GM23248 (cell line): ENCODE measurements at regions not wholly inside any gene's neighbourhood (a gene's known extent, or its start where the extent isn't known, plus 50 kb on each side); places are given as distances from the start of the nearest gene placed in this dataset.
"Not testable (repeated sequence)": the region's sequence is repeated elsewhere in the genome, so short reads cannot be mapped to it uniquely, and the experiment has no call there.

ENCODE experiments used
- EZH2 ChIP-seq: fragments of 200-600 bp; sonication (generic); IDR thresholded peaks from 2 replicates; pipeline ENCODE4 v1.6.1; 2018; ENCODE audit warnings: antibody characterized with exemption, mild to moderate bottlenecking; ENCODE audit not compliant: insufficient read depth, poor library complexity, severe bottlenecking
- EZH2phosphoT487 ChIP-seq: fragments of 200-600 bp; sonication (generic); IDR thresholded peaks from 2 replicates; pipeline ENCODE4 v1.6.1; 2018; ENCODE audit warnings: antibody characterized with exemption, moderate library complexity, mild to moderate bottlenecking, low read depth; ENCODE audit not compliant: insufficient read depth

GRCh38 chr2:208921358-208921757 is 502.5 kb upstream of the MAP2 start:
- not testable (repeated sequence) for TF ChIP-seq EZH2, EZH2phosphoT487
